Stimulated activated CD8-positive, alpha-beta memory T cell treated with anti-CD3 and anti-CD28 coated beads, Interleukin-7, amount 100 ng/mL, for 4 hours (primary cell): ENCODE measurements at regions not wholly inside any gene's neighbourhood (a gene's known extent, or its start where the extent isn't known, plus 50 kb on each side); places are given as distances from the start of the nearest gene placed in this dataset.
"Not testable (repeated sequence)": the region's sequence is repeated elsewhere in the genome, so short reads cannot be mapped to it uniquely, and the experiment has no call there.

Source experiments
- DNase-seq, 2 donors: peaks; one replicate each; pipeline ENCODE4 v3.0.0-alpha.2; 2020; ENCODE audit warnings: low read depth in 2 of 2

GRCh38 chr17:71472809-71473789 lies 647.7 kb upstream of the SOX9 start:
- no peak for DNase-seq

- DNase-seq = no peak
These were observed 643.5 kb upstream of the SOX9 start for GRCh38 chr17:71477356-71477755.

GRCh38 chr17:71480099-71480498 lies 640.7 kb upstream of the SOX9 start:
- no peak for DNase-seq

- DNase-seq = no peak
These were observed 638.2 kb upstream of the SOX9 start for GRCh38 chr17:71482625-71483024.

- DNase-seq = no peak
These were observed 636.3 kb upstream of the SOX9 start for GRCh38 chr17:71484546-71484945.

GRCh38 chr17:71485426-71485825 lies 635.4 kb upstream of the SOX9 start:
- DNase-seq = no peak

GRCh38 chr17:71486261-71486660 lies 634.6 kb upstream of the SOX9 start:
- DNase-seq = no peak

- no peak for DNase-seq
These were observed 632.0 kb upstream of the SOX9 start for GRCh38 chr17:71488851-71489250.

GRCh38 chr17:71494062-71494855 lies 626.6 kb upstream of the SOX9 start:
- DNase-seq = no peak

GRCh38 chr17:71495420-71495819 lies 625.4 kb upstream of the SOX9 start:
- no peak for DNase-seq

- DNase-seq = no peak
These were observed 624.3 kb upstream of the SOX9 start for GRCh38 chr17:71496552-71496951.

GRCh38 chr17:71500761-71501555 lies 619.9 kb upstream of the SOX9 start:
- no peak for DNase-seq

- DNase-seq = no peak
These were observed 619.1 kb upstream of the SOX9 start for GRCh38 chr17:71501711-71502110.

GRCh38 chr17:71502443-71502842 lies 618.4 kb upstream of the SOX9 start:
- no peak for DNase-seq

GRCh38 chr17:71503710-71504465 lies 616.9 kb upstream of the SOX9 start:
- no peak for DNase-seq

- DNase-seq = no peak
These were observed 615.6 kb upstream of the SOX9 start for GRCh38 chr17:71505200-71505599.

- no peak for DNase-seq
These were observed 614.8 kb upstream of the SOX9 start for GRCh38 chr17:71505981-71506380.

GRCh38 chr17:71511266-71511995 lies 609.4 kb upstream of the SOX9 start:
- DNase-seq = no peak

- not testable (repeated sequence) for DNase-seq
These were observed 607.1 kb upstream of the SOX9 start for GRCh38 chr17:71513725-71514124.

- no peak for DNase-seq
These were observed 604.7 kb upstream of the SOX9 start for GRCh38 chr17:71516149-71516548.
